H1 (cell line): ENCODE measurements at regions not wholly inside any gene's neighbourhood (a gene's known extent, or its start where the extent isn't known, plus 50 kb on each side); places are given as distances from the start of the nearest gene placed in this dataset.
A peak's percentile ranks its signal among the peaks of the same experiment; 100 is the strongest.

ENCODE experiments used
- CTCF ChIA-PET: fragments of 300-600 bp; sonication (Branson Sonifier 250); formaldehyde crosslinking; loops from one replicate; lab custom pipeline; 2021; ENCODE audit not compliant: partially characterized antibody; lab: Charles Lee
- POLR2A ChIA-PET: fragments of 300-600 bp; sonication (Branson Sonifier 250); formaldehyde crosslinking; loops from one replicate; lab custom pipeline; 2021; ENCODE audit warnings: inconsistent platforms; ENCODE audit not compliant: partially characterized antibody; lab: Charles Lee
- DNase-seq, 2 experiments: peaks; one replicate each; pipeline versions ENCODE4 v3.0.0 to v3.0.0-alpha.2; 2010 to 2022; ENCODE audit warnings: low spot score in 2 of 2, low read depth in 1 of 2, mixed read lengths in 1 of 2
- FAIRE-seq: peaks from 2 replicates; lab custom pipeline; 2011; peaks lifted over from hg19 to GRCh38; lab: Jason Lieb, UNC
- H2AFZ ChIP-seq: 2 replicates; pipeline ENCODE4 v1.8.1; 2012; ENCODE audit warnings: low read length, inconsistent platforms
- H2AK5ac ChIP-seq: 2 replicates; pipeline ENCODE4 v1.6.1; 2013; ENCODE audit warnings: low read depth, low read length
- H2BK120ac ChIP-seq: replicated peaks from 2 replicates; pipeline ENCODE3; 2013; ENCODE audit warnings: low read depth, low read length, inconsistent platforms
- H2BK12ac ChIP-seq: 2 replicates; pipeline ENCODE4 v1.6.1; 2013; ENCODE audit warnings: low read depth, low read length
- H2BK15ac ChIP-seq: 2 replicates; pipeline ENCODE4 v1.6.1; 2013; ENCODE audit warnings: low read length
- H2BK20ac ChIP-seq: 2 replicates; pipeline ENCODE4 v1.6.1; 2013; ENCODE audit warnings: low read length
- H2BK5ac ChIP-seq: 2 replicates; pipeline ENCODE4 v1.6.1; 2013; ENCODE audit warnings: low read depth, low read length
- H3K14ac ChIP-seq: 2 replicates; pipeline ENCODE4 v1.6.1; 2013; ENCODE audit warnings: inconsistent platforms; ENCODE audit not compliant: insufficient read length
- H3K18ac ChIP-seq: 2 replicates; pipeline ENCODE4 v1.6.1; 2013; ENCODE audit warnings: low read length; ENCODE audit errors: extremely low read depth
- H3K23ac ChIP-seq: 2 replicates; pipeline ENCODE4 v1.6.1; 2013; ENCODE audit warnings: inconsistent platforms; ENCODE audit not compliant: insufficient read length
- H3K23me2 ChIP-seq: 2 replicates; pipeline ENCODE4 v1.6.1; 2013; ENCODE audit warnings: low read depth, low read length
- H3K27ac ChIP-seq: 2 replicates; pipeline ENCODE4 v1.6.1; 2011; ENCODE audit warnings: low read depth, low read length, inconsistent platforms
- H3K27me3 ChIP-seq, 4 experiments: replicated peaks in 1 of 4; 1 replicate in 1 of 4; 2 replicates in 3 of 4; pipeline versions ENCODE4 v1.6.1 to v1.8.1; 2011 to 2013; ENCODE audit warnings: low read length in 3 of 4, mild to moderate bottlenecking in 3 of 4, inconsistent platforms in 2 of 4, mixed read lengths in 2 of 4, moderate library complexity in 1 of 4; ENCODE audit not compliant: control insufficient read depth in 3 of 4, insufficient read depth in 3 of 4; ENCODE audit errors: extremely low read depth in 1 of 4
- H3K36me3 ChIP-seq, 4 experiments: 2 replicates each; pipeline versions ENCODE4 v1.6.1 to v1.8.1; 2011 to 2013; ENCODE audit warnings: mild to moderate bottlenecking in 4 of 4, low read length in 3 of 4, moderate library complexity in 2 of 4, control low read depth in 1 of 4, inconsistent platforms in 1 of 4; ENCODE audit not compliant: insufficient read depth in 4 of 4, control insufficient read depth in 2 of 4
- H3K4ac ChIP-seq: replicated peaks from 2 replicates; pipeline ENCODE3; 2013; ENCODE audit warnings: low read length, low read depth, mixed read lengths, inconsistent platforms; ENCODE audit not compliant: insufficient read length
- H3K4me1 ChIP-seq, 4 experiments: replicated peaks in 1 of 4; 1 replicate in 1 of 4; 2 replicates in 3 of 4; pipeline versions ENCODE4 v1.6.1 to v1.8.1; 2011 to 2013; ENCODE audit warnings: low read length in 3 of 4, inconsistent platforms in 2 of 4, mixed read lengths in 1 of 4; ENCODE audit not compliant: insufficient read depth in 4 of 4, control insufficient read depth in 3 of 4
- H3K4me2 ChIP-seq, 2 experiments: 2 replicates each; pipeline versions ENCODE4 v1.6.1 to v1.8.1; 2011 to 2013; ENCODE audit warnings: low read depth in 2 of 2, low read length in 2 of 2, control low read depth in 1 of 2, inconsistent platforms in 1 of 2, mild to moderate bottlenecking in 1 of 2; ENCODE audit not compliant: insufficient read depth in 1 of 2
- H3K4me3 ChIP-seq, 4 experiments: fragments of 200-600, 300-600 bp in 1 of 4; sonication (generic), shearing (Covaris generic), sonication (Bioruptor Twin) in 1 of 4; 2 replicates each; pipeline versions ENCODE4 v1.5.1 to v1.8.1; 2011 to 2016; ENCODE audit warnings: low read length in 4 of 4, low read depth in 3 of 4, control low read depth in 2 of 4, inconsistent platforms in 2 of 4, mild to moderate bottlenecking in 2 of 4, mixed read lengths in 1 of 4, moderate library complexity in 1 of 4; ENCODE audit not compliant: insufficient read depth in 2 of 4; ENCODE audit errors: extremely low read depth in 1 of 4
- H3K56ac ChIP-seq: replicated peaks from 2 replicates; pipeline ENCODE3; 2013; ENCODE audit warnings: low read depth, mild to moderate bottlenecking, mixed read lengths, low read length, inconsistent platforms; ENCODE audit not compliant: insufficient read length
- H3K79me1 ChIP-seq: 2 replicates; pipeline ENCODE4 v1.6.1; 2013; ENCODE audit warnings: low read depth, low read length, control low read depth
- H3K79me2 ChIP-seq, 2 experiments: 2 replicates each; pipeline versions ENCODE4 v1.6.1 to v1.8.1; 2012 to 2013; ENCODE audit warnings: low read length in 2 of 2, mild to moderate bottlenecking in 2 of 2, inconsistent platforms in 1 of 2; ENCODE audit not compliant: insufficient read depth in 2 of 2, control insufficient read depth in 1 of 2
- H3K9ac ChIP-seq, 4 experiments: replicated peaks in 1 of 4; 1 replicate in 1 of 4; 2 replicates in 3 of 4; pipeline versions ENCODE4 v1.6.1 to v1.8.1; 2011 to 2013; ENCODE audit warnings: low read depth in 3 of 4, low read length in 3 of 4, control low read depth in 2 of 4, mild to moderate bottlenecking in 2 of 4, moderate library complexity in 2 of 4, inconsistent platforms in 1 of 4; ENCODE audit errors: extremely low read depth in 1 of 4
- H3K9me3 ChIP-seq, 2 experiments: 2 replicates each; pipeline versions ENCODE4 v1.6.1 to v1.8.1; 2012 to 2013; ENCODE audit warnings: mild to moderate bottlenecking in 2 of 2, moderate library complexity in 2 of 2, control low read depth in 1 of 2, inconsistent platforms in 1 of 2, low read depth in 1 of 2, low read length in 1 of 2, mixed read lengths in 1 of 2; ENCODE audit not compliant: insufficient read depth in 2 of 2
- H4K20me1 ChIP-seq, 2 experiments: replicated peaks in 1 of 2; 2 replicates each; pipeline versions ENCODE3 to v1.8.1; 2011 to 2013; ENCODE audit warnings: inconsistent platforms in 2 of 2, low read length in 2 of 2, mild to moderate bottlenecking in 1 of 2; ENCODE audit not compliant: insufficient read depth in 2 of 2, control insufficient read depth in 1 of 2
- H4K5ac ChIP-seq: 2 replicates; pipeline ENCODE4 v1.6.1; 2013; ENCODE audit warnings: low read length, low read depth, mixed read lengths, inconsistent platforms; ENCODE audit not compliant: insufficient read length
- H4K8ac ChIP-seq: 2 replicates; pipeline ENCODE4 v1.8.0; 2013; ENCODE audit warnings: mild to moderate bottlenecking, moderate library complexity, low read length, inconsistent platforms; ENCODE audit not compliant: insufficient read depth; ENCODE audit errors: extremely low read depth
- H4K91ac ChIP-seq: replicated peaks from 2 replicates; pipeline ENCODE3; 2013; ENCODE audit warnings: low read length, mixed read lengths, inconsistent platforms; ENCODE audit not compliant: insufficient read length
- MAFK ChIP-seq: IDR thresholded peaks from 2 replicates; pipeline ENCODE4 v1.6.1; 2012; ENCODE audit warnings: low read depth, mild to moderate bottlenecking, improper control_type of control experiment, low read length
- RFX5 ChIP-seq: IDR thresholded peaks from 2 replicates; pipeline ENCODE4 v1.6.1; 2011; ENCODE audit warnings: low read depth, low read length, improper control_type of control experiment, borderline replicate concordance
- RNF2 ChIP-seq: fragments of 200-900, 300-1000 bp; sonication (generic); IDR thresholded peaks from 2 replicates; pipeline ENCODE4 v1.7.1; 2016; ENCODE audit warnings: borderline replicate concordance, low read depth, mild to moderate bottlenecking, antibody characterized with exemption, low read length; ENCODE audit not compliant: poor library complexity, severe bottlenecking; ENCODE audit errors: missing control alignments
- WGBS, 2 experiments: shearing (Covaris generic) in 1 of 2; methylation state at CpG; one replicate each; pipeline versions ENCODE4 v1.1.6 to v1.1.7; 2013 to 2015; ENCODE audit warnings: low lambda C conversion rate in 2 of 2, mixed read lengths in 2 of 2, inconsistent platforms in 1 of 2, low coverage in 1 of 2, missing lambda C conversion rate in 1 of 2; ENCODE audit not compliant: insufficient replicate concordance in 2 of 2, insufficient coverage in 1 of 2, insufficient read length in 1 of 2; ENCODE audit errors: extremely low coverage in 1 of 2, missing lambda C conversion rate in 1 of 2; 5-methylcytosine and 5-hydroxymethylcytosine counted together

- no peak for DNase-seq
- Histone ChIP-seq H3K56ac (no peak overlapping the region), H3K23ac (no peak overlapping the region), H3K27me3 (no peaks in the 10 kb centered on the region), H3K23me2 (no peaks in the 10 kb centered on the region; the same call in 1 of the 2 replicates), H2BK120ac (no peak overlapping the region), H4K5ac (no peak overlapping the region), H4K20me1 (no peaks in the 10 kb centered on the region), H4K91ac (peak overlapping the region; percentile 46), H3K14ac (no peak overlapping the region), H3K79me2 (no peaks in the 10 kb centered on the region), H3K27ac (no peak overlapping the region), H2AK5ac (no peak overlapping the region), H2BK12ac (peak overlapping the region; percentile 39; the same call in 1 of the 2 replicates), H3K4me2 (no peak overlapping the region), H3K4ac (no peak overlapping the region), H3K36me3 (no peaks in the 10 kb centered on the region), H2BK5ac (no peak overlapping the region), H3K4me3 (no peak overlapping the region), H3K9ac (no peak overlapping the region), H3K4me1 (peaks cover 0 to 34% (median 16%) of the 10 kb centered on the region in 4 experiments; a peak in 6 of 7 replicates), H2BK20ac (no peak overlapping the region; the same call in 1 of the 2 replicates), H2BK15ac (no peak overlapping the region), H3K79me1 (no peaks in the 10 kb centered on the region)
- ChIA-PET POLR2A (no interaction called here), CTCF (interaction anchor here (0.7 to 2.5 kb wide), 2 partner anchors 41 to 58 kb away, joined by 3 to 9 read pairs; no protein-coding TSS in a partner anchor)
- FAIRE-seq, result no peak
- WGBS, 2 experiments, result 91% methylated on average over 16 of the region's 16 CpGs; no CpG with 5 or more reads in 1 of the 2 experiments
- TF ChIP-seq MAFK (no peak), RFX5 (no peak), RNF2 (no peak)
- TF ChIP-seq, all 59 proteins: peak for 0
- H3K9me3 ChIP-seq, result no peaks in the 10 kb centered on the region
- no peak overlapping the region; the same call in 1 of the 2 replicates for H4K8ac ChIP-seq
- H2AFZ ChIP-seq, result no peak overlapping the region
- 0 out of 2 replicates have a peak overlapping the region, but pooled peaks have one; percentile 48 for H3K18ac ChIP-seq
Observed at GRCh38 chr10:131747251-131747650, 153.6 kb upstream of the PPP2R2D start.
